ENCODE measurements at regions not wholly inside any gene's neighbourhood (a gene's known extent, or its start where the extent isn't known, plus 50 kb on each side); places are given as distances from the start of the nearest gene placed in this dataset.

DNA sequence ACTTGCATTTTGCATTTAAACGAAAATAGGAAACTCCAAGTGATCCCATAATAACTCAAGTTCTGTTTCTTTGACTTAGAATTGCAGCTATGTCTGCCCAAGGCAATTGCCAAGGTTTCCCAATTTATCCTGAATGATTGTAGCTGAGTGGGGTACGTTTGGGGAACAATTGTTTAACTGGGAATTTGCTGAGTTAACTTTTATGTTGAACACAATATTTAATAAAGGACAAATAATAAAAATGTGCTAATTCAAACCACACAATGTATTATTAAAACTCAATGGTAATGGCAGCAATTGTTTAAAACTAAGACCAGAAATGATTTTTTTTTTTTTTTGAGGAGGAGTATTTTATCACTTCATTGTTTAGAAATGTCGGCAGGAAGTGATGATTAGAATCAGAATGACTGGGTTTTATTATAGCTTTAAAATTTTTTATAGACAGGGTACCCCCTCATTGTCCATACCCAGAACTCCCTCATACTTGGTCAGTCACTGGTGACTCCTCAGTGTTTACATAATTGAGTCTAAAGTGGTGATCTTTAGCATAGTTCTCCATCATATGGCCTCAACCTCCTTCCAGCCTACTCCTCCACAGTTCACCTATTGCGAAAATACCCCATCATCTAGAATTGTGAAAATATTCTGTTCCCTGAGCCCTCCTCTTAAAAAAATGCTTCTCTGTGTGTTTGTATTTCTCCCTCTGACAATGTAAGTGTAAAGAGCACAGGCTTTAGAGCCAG, 389.2 kb upstream of the CITED2 start:
- Histone ChIP-seq H3K4me3 (ENCODE audit: insufficient read depth, low read depth, low read length, poor library complexity, severe bottlenecking) (no peak overlapping the region), H3K27ac (ENCODE audit: insufficient read depth, low read length, poor library complexity, severe bottlenecking) (no peak overlapping the region), H3K9me3 (ENCODE audit: control insufficient read depth, low read length) (no peaks in the 10 kb centered on the region), H3K4me1 (ENCODE audit: control insufficient read depth, insufficient read depth, low read length, poor library complexity, severe bottlenecking) (no peaks in the 10 kb centered on the region), H3K36me3 (ENCODE audit: control insufficient read depth, insufficient read depth, low read length) (no peaks in the 10 kb centered on the region), H3K27me3 (replicated peaks; ENCODE audit: control insufficient read depth, insufficient read depth, low read length, poor library complexity, severe bottlenecking) (no peaks in the 10 kb centered on the region)
- no peak for DNase-seq

DNA sequence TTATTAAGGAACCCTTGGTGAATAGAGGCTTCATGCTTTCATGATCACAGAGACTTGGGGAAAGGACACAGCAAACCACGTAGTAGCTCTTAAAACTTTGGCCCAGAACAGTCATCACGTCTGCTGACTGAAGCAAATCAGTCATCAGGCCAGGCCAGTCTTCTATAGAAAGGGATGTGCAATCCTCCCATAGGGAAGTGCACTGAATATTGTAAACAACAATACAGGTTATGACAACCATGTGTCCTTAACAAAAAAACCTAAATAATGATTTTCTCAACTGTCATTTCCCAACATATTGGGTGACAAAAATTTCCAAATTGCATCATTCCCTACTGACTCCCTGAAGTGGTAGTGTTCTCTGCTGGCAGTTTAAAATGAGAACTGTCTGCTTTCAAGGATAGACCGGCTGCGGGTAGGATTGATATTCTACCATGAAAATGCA, 388.2 kb upstream of the CITED2 start:
- Histone ChIP-seq H3K4me3 (ENCODE audit: insufficient read depth, low read depth, low read length, poor library complexity, severe bottlenecking) (no peak overlapping the region), H3K27me3 (replicated peaks; ENCODE audit: control insufficient read depth, insufficient read depth, low read length, poor library complexity, severe bottlenecking) (no peaks in the 10 kb centered on the region), H3K9me3 (ENCODE audit: control insufficient read depth, low read length) (no peaks in the 10 kb centered on the region), H3K36me3 (ENCODE audit: control insufficient read depth, insufficient read depth, low read length) (no peaks in the 10 kb centered on the region), H3K27ac (ENCODE audit: insufficient read depth, low read length, poor library complexity, severe bottlenecking) (no peak overlapping the region), H3K4me1 (ENCODE audit: control insufficient read depth, insufficient read depth, low read length, poor library complexity, severe bottlenecking) (no peaks in the 10 kb centered on the region)
- DNase-seq: no peak

DNA sequence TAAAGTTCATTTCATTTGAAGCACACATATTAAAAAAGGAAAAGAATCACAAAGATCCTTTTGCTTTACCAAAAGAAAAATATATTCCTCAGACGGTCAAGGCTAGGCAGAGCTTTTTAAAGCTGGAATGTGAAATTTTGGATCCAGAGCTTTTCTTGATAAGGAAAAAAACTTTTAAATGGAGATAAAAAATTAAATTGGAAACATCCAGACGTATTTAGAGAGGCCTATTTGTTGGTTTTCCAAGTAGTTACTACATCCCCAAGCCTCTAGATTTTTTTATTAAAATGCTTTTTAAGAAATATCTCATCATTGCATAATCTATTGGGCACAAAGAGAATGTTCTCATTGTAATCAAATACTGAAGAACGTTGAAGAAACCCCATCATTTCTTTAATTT, 385.7 kb upstream of the CITED2 start:
- H3K4me3 ChIP-seq (ENCODE audit: insufficient read depth, low read depth, low read length, poor library complexity, severe bottlenecking): no peak overlapping the region
- no peaks in the 10 kb centered on the region for H3K36me3 ChIP-seq (ENCODE audit: control insufficient read depth, insufficient read depth, low read length)
- no peaks in the 10 kb centered on the region for H3K9me3 ChIP-seq (ENCODE audit: control insufficient read depth, low read length)
- H3K4me1 ChIP-seq (ENCODE audit: control insufficient read depth, insufficient read depth, low read length, poor library complexity, severe bottlenecking): no peaks in the 10 kb centered on the region
- DNase-seq: no peak
- no peak overlapping the region for H3K27ac ChIP-seq (ENCODE audit: insufficient read depth, low read length, poor library complexity, severe bottlenecking)
- no peaks in the 10 kb centered on the region for H3K27me3 ChIP-seq (replicated peaks; ENCODE audit: control insufficient read depth, insufficient read depth, low read length, poor library complexity, severe bottlenecking)

DNA sequence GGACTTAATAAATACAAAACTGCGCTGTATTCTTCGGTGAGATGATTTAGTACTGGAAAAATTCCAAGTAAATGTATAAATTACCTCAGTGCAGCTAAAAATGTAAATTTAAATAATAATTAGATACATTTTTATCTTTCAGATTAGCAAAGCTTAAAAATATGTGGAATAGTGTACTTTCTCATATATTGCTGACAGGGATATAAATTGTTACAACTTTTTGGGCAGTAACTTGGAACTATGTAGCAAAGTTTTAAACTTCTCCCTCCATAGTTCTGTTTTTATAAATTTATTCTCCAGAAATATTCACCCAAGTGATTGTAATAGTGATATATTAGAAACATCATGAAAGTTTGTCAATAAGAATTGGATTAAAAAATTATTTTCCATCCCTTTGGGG, 384.6 kb upstream of the CITED2 start:
- H3K27ac ChIP-seq (ENCODE audit: insufficient read depth, low read length, poor library complexity, severe bottlenecking): no peak overlapping the region
- no peak overlapping the region for H3K4me3 ChIP-seq (ENCODE audit: insufficient read depth, low read depth, low read length, poor library complexity, severe bottlenecking)
- no peaks in the 10 kb centered on the region for H3K36me3 ChIP-seq (ENCODE audit: control insufficient read depth, insufficient read depth, low read length)
- no peaks in the 10 kb centered on the region for H3K4me1 ChIP-seq (ENCODE audit: control insufficient read depth, insufficient read depth, low read length, poor library complexity, severe bottlenecking)
- no peak for DNase-seq
- no peaks in the 10 kb centered on the region for H3K27me3 ChIP-seq (replicated peaks; ENCODE audit: control insufficient read depth, insufficient read depth, low read length, poor library complexity, severe bottlenecking)
- H3K9me3 ChIP-seq (ENCODE audit: control insufficient read depth, low read length): no peaks in the 10 kb centered on the region

DNA sequence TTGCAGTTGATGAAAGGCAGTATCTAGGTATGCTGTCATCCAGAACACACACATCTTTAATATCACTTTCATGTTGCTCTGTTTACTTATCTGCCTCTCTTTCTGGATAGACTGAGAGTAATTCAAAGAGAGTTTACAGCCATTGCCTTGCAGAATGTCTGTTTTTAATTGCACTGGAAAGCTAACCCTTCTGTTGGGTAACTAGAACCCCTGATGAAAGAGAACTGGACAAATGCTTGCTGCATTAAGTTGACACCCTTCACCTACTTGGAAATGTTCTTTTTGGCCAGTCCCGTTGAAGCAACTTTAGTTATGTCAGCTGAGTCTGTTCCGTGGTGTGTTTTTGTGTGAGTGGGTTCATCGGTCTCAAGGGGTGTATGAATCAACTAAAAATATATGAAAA, 383.8 kb upstream of the CITED2 start:
- no peak overlapping the region for H3K27ac ChIP-seq (ENCODE audit: insufficient read depth, low read length, poor library complexity, severe bottlenecking)
- no peaks in the 10 kb centered on the region for H3K36me3 ChIP-seq (ENCODE audit: control insufficient read depth, insufficient read depth, low read length)
- H3K9me3 ChIP-seq (ENCODE audit: control insufficient read depth, low read length): no peaks in the 10 kb centered on the region
- no peak overlapping the region for H3K4me3 ChIP-seq (ENCODE audit: insufficient read depth, low read depth, low read length, poor library complexity, severe bottlenecking)
- no peak for DNase-seq
- no peaks in the 10 kb centered on the region for H3K27me3 ChIP-seq (replicated peaks; ENCODE audit: control insufficient read depth, insufficient read depth, low read length, poor library complexity, severe bottlenecking)
- no peaks in the 10 kb centered on the region for H3K4me1 ChIP-seq (ENCODE audit: control insufficient read depth, insufficient read depth, low read length, poor library complexity, severe bottlenecking)

DNA sequence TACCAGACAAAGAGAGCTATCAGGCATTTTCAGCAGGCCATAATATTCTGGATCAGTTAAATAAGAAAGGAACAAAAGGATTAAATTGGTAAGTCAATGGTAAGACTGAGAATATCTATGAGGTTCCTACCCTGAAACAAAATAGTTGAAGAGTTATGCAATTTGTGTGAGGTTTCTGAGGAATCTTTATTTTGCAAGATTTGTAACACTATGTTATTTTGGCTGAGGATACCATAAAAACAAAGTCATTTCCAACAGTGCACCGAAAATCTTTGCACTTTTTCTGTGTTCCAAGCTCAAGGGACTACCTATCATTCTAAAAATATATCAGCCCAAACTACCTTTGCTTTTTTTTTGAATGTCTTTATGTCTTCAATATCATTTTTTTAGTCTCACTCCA, 383.3 kb upstream of the CITED2 start:
- Histone ChIP-seq H3K4me3 (ENCODE audit: insufficient read depth, low read depth, low read length, poor library complexity, severe bottlenecking) (no peak overlapping the region), H3K27ac (ENCODE audit: insufficient read depth, low read length, poor library complexity, severe bottlenecking) (no peak overlapping the region), H3K4me1 (ENCODE audit: control insufficient read depth, insufficient read depth, low read length, poor library complexity, severe bottlenecking) (no peaks in the 10 kb centered on the region), H3K9me3 (ENCODE audit: control insufficient read depth, low read length) (no peaks in the 10 kb centered on the region), H3K27me3 (replicated peaks; ENCODE audit: control insufficient read depth, insufficient read depth, low read length, poor library complexity, severe bottlenecking) (no peaks in the 10 kb centered on the region), H3K36me3 (ENCODE audit: control insufficient read depth, insufficient read depth, low read length) (no peaks in the 10 kb centered on the region)
- no peak for DNase-seq

DNA sequence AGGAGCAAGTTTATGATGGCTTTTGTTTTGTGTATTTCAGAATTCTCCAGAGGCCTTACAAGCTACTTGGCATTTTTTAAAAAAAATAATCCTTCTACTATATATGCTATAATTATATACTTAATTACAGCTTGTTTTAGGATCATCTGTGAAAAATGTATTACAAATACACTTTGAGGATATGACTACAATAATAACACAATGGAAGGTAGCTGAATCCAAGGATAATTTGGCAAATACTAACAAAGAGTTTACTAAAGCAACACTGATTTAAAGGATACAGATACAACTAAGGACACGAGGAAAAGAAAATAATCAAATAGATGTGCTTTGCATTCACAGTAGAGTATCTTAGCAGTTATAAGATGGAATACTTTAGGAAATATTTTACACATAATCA, 381.9 kb upstream of the CITED2 start:
- no peak overlapping the region for H3K27ac ChIP-seq (ENCODE audit: insufficient read depth, low read length, poor library complexity, severe bottlenecking)

DNA sequence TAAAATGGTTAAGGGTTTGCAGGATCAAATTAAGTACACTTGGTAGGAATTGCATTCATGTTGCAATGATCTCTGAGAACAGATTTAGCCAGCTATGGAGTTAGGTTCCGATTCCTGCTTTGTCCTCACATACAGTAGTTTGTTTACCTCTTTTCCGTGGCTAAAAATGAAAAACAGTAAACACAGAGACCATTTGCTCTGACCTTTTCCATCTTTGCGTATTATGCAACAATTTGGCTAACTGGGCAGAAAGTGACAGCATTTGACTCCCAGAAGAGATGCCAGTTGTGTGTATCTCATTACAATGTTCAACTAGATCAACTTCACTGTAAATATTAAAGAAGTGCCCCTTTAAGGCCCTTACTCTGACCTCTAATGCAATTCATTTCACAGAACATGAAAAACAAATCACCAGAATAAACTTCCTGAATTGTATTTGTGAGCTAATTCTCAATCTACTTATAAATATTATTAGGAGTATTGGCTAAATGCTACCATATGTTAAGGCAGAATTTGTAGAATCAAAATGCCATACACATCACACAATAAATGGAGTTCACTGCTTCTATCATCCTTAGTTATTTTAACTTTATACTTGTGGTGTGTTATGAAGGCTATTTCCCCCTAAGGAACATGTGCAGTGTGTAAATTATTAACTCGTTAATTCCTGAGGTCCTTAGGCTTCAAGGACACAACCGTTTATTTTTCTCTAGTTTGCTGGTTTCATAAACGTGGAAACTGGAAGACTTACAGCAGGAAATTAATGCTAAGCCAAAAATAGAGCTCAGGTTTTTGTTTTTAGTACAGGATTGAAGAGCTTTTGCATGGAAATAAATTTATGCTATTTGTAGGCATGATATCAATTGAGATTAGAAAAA, 380.7 kb upstream of the CITED2 start:
- H3K4me1 ChIP-seq (ENCODE audit: control insufficient read depth, insufficient read depth, low read length, poor library complexity, severe bottlenecking): no peaks in the 10 kb centered on the region
- H3K27ac ChIP-seq (ENCODE audit: insufficient read depth, low read length, poor library complexity, severe bottlenecking): no peak overlapping the region
- H3K27me3 ChIP-seq (replicated peaks; ENCODE audit: control insufficient read depth, insufficient read depth, low read length, poor library complexity, severe bottlenecking): no peaks in the 10 kb centered on the region
- no peak for DNase-seq
- no peaks in the 10 kb centered on the region for H3K36me3 ChIP-seq (ENCODE audit: control insufficient read depth, insufficient read depth, low read length)
- no peak overlapping the region for H3K4me3 ChIP-seq (ENCODE audit: insufficient read depth, low read depth, low read length, poor library complexity, severe bottlenecking)
- no peaks in the 10 kb centered on the region for H3K9me3 ChIP-seq (ENCODE audit: control insufficient read depth, low read length)

More for the DNA sequence above, 381.9 kb upstream of the CITED2 start:
- Histone ChIP-seq H3K27me3 (replicated peaks; ENCODE audit: control insufficient read depth, insufficient read depth, low read length, poor library complexity, severe bottlenecking) (no peaks in the 10 kb centered on the region), H3K4me3 (ENCODE audit: insufficient read depth, low read depth, low read length, poor library complexity, severe bottlenecking) (no peak overlapping the region), H3K4me1 (ENCODE audit: control insufficient read depth, insufficient read depth, low read length, poor library complexity, severe bottlenecking) (no peaks in the 10 kb centered on the region), H3K36me3 (ENCODE audit: control insufficient read depth, insufficient read depth, low read length) (no peaks in the 10 kb centered on the region), H3K9me3 (ENCODE audit: control insufficient read depth, low read length) (no peaks in the 10 kb centered on the region)
- DNase-seq: no peak

DNA sequence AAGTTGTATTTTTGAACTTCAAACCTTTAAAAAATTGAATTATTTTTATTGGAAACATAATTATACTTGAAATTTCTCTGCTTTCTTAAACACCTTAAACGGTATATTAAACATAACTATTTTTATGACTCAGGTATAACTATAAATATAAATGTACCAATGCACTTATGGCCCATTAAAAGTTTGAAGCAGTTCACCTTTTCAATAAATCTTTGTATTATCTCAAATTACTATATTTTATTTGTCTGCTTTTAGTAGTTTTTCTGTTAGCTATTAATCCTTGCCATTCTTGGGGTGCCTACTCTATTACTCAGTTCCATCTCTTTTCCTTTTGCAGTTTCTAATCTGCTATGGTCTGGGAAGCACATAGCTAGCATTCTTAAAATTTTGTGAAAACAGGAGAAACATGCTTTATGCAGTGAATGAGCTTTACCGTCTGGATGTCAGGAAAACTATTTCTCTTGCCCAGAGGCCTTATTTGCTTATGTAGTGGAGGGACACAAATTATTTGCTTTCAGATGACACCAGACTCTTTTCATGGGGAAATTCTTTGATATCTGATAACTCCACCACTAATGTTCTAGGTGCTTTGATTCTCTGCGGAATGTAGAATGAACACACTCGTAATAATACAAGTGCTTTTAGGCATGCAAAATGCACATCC, 378.9 kb upstream of the CITED2 start:
- no peaks in the 10 kb centered on the region for H3K4me1 ChIP-seq (ENCODE audit: control insufficient read depth, insufficient read depth, low read length, poor library complexity, severe bottlenecking)
- H3K9me3 ChIP-seq (ENCODE audit: control insufficient read depth, low read length): no peaks in the 10 kb centered on the region
- no peak overlapping the region for H3K4me3 ChIP-seq (ENCODE audit: insufficient read depth, low read depth, low read length, poor library complexity, severe bottlenecking)
- H3K27ac ChIP-seq (ENCODE audit: insufficient read depth, low read length, poor library complexity, severe bottlenecking): no peak overlapping the region
- H3K36me3 ChIP-seq (ENCODE audit: control insufficient read depth, insufficient read depth, low read length): no peaks in the 10 kb centered on the region
- H3K27me3 ChIP-seq (replicated peaks; ENCODE audit: control insufficient read depth, insufficient read depth, low read length, poor library complexity, severe bottlenecking): no peaks in the 10 kb centered on the region
- no peak for DNase-seq

DNA sequence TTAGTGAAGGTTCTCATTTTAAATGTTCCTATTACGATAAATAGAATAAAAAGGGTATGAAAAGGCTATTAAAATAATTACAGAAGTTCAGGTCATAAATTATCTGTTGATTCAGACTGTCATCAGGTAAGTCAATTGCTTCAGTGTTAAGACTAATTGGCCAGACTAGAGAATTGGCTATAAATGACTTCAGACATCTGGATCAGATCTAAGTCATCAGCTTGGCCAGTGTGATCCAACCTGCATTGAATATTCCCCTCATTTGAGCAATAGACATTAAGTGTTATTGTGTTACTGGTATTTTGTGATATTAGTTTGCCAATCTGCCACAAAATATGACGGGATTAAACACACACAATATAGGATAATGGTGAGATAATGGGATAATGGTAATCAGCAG, 377.6 kb upstream of the CITED2 start:
- H3K9me3 ChIP-seq (ENCODE audit: control insufficient read depth, low read length): no peaks in the 10 kb centered on the region
- no peak for DNase-seq
- H3K27me3 ChIP-seq (replicated peaks; ENCODE audit: control insufficient read depth, insufficient read depth, low read length, poor library complexity, severe bottlenecking): no peaks in the 10 kb centered on the region
- H3K4me1 ChIP-seq (ENCODE audit: control insufficient read depth, insufficient read depth, low read length, poor library complexity, severe bottlenecking): no peaks in the 10 kb centered on the region
- H3K36me3 ChIP-seq (ENCODE audit: control insufficient read depth, insufficient read depth, low read length): no peaks in the 10 kb centered on the region
- H3K4me3 ChIP-seq (ENCODE audit: insufficient read depth, low read depth, low read length, poor library complexity, severe bottlenecking): no peak overlapping the region
- H3K27ac ChIP-seq (ENCODE audit: insufficient read depth, low read length, poor library complexity, severe bottlenecking): no peak overlapping the region

Measured in effector memory CD4-positive, alpha-beta T cell (primary cell).